CD4-positive, alpha-beta T cell treated with Interleukin-2 at 100 ng/mL for 4 hours (primary cell): ENCODE measurements at regions not wholly inside any gene's neighbourhood (a gene's known extent, or its start where the extent isn't known, plus 50 kb on each side); places are given as distances from the start of the nearest gene placed in this dataset.
A peak's percentile ranks its signal among the peaks of the same experiment; 100 is the strongest.
"Not testable (repeated sequence)": the region's sequence is repeated elsewhere in the genome, so short reads cannot be mapped to it uniquely, and the experiment has no call there.

ENCODE experiments used
- DNase-seq: peaks from one replicate; pipeline ENCODE4 v3.0.0-alpha.2; 2020; ENCODE audit warnings: low spot score

GRCh38 chr20:1810926-1811620, 84.1 kb upstream of the SIRPA start:
- DNase-seq, result no peak

- DNase-seq, result no peak
Measured at GRCh38 chr20:1810572-1810925, 84.7 kb upstream of the SIRPA start.

DNA sequence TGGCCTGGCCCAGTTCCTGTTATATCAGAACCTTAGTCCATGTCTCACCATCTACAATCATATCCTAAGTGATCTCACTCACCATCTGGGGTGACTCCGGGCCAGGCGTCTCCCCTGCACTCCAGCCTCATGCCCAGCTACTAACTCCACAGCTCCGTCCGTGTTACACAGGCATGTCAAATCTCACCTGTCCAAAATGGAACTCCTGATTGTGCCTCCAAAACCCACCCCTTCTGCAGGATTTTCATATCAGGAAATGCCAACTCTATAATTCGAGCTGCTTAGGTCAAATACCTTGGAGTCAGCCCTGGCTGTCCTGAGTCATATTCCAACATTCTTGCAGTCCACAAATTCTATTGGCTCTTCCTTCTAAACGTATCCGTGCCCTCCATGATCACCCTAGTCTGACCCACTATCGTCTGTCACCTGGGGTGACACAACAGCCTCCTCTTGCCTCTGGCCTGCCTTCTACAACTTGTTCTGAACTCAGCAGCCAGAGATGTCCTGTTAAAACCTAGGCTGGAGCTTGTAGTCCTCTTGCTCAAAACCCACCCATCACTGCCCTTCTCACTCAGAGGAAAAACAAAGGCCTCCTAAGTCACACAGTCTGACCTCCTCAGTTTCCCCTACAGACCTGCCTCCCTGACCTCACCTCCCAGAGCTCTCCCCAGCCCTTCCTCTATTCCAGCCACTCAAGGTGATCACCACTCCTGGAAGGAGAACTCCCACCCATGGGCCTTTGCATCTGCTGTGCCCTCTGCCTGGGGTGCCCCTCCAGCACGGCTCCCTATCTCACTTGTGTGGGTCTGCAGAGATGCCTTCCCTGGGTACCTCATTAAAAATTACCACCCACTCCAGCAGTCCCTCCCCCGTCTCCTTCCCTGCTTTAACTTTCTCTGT, 85.3 kb upstream of the SIRPA start:
- DNase-seq, result no peak

DNA sequence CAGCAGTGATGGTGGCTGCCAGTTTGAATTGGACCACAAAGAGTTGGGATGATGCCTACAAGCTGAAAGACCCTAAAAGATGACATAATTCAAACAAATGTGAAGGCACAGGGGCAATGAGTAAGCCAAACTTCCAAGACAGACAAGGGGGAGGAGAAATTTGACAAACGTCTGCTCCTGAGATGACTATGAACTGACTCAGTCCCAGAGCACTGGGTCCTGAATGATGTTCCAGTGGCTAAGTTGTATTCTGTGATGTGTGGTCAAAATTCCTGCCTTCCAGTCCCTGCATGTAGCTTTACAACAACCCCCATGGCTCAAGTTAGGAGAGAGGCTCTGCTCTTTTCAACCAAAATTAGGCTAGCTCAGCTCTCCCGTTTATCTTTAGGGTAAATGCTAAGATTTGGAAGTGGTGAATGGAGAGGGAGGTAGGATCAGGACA, 86.1 kb upstream of the SIRPA start:
- no peak for DNase-seq

DNA sequence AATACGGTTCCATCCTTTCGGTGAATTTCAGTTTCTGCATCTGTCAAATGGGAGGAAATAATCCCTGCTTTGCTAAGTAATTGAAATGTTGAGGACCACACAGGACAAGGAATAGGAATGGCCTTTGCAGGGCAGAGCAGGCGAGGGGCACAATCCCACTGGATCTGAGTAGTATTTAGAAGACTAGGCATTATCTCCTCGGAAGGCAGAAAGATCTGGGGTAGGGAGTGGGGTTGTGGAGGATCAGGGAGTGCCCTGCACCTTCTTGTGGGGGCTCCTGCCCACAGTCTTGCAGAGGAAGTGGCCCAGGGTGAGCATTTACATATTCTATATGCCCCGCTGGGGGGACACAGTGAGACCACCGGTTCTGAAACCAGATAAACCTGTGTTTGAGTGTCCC, 87.1 kb upstream of the SIRPA start:
- no peak for DNase-seq

DNA sequence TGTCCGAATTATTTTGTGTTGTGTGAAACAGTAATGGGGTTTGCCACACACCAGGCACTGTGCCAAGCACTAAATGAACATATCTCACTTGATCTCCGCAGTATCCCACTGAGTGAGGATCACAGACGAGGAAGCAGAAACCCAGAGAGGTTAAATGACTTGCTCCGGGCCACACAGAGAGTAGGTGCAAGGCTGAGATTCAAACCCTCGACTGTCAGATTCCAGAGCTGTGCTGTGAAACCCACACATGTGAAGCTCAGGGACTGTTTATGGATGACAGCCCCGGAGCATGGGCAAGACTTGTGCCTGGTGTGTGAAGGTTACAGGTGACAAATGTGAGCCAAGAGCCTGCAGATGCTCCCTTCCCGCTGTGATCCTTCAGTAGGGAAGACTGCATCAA, 87.8 kb upstream of the SIRPA start:
- no peak for DNase-seq

DNA sequence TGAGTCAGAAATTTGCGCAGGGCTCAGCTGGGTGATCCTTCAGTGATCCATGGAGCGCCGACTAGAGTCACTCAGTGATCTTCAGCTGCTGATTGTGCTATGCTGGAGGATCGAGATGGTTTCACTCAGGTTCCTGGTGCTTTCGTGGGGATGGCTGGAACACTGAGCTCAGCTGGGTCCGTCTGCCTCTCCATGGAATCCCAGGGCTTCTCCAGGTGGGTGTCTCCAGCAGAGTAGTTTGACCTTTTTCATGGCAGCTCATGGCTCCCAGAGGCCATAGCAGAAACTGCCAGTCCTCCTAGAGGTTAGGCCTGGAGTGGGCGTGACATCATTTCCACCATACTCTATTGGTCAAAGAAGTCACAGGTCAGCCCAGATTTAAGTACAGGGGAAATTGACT, 88.8 kb upstream of the SIRPA start:
- DNase-seq, result no peak

GRCh38 chr20:1805816-1806215, 89.4 kb upstream of the SIRPA start:
- DNase-seq, result no peak

GRCh38 chr20:1805161-1805581, 90.0 kb upstream of the SIRPA start:
- no peak for DNase-seq

GRCh38 chr20:1804554-1804956, 90.7 kb upstream of the SIRPA start:
- no peak for DNase-seq

DNA sequence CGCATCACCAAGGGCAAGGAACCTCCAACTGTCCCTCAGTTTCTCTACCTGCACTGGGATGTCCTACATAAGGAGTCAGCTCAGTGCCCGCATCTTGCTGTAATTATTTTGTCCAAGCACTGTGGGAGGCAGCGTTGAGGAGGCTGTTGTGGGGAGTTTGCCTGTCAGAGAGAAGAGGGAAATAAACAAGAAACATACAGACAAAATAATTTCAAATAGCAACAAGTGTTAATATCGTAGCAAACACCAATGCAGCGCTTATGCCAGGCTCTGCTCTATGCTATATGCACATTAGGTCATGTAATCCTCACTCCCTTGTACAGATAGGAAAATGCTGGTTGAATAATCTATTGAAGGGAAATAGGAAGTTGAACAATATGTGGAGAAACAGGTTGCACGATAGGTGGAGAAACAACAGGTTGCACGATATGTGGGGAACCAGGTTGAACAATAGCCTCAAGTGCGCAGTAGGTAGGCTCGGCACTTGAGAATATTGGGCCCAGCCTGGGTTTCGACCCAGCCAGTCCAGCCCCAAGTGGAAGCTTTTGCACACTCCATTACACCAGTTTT, 91.2 kb upstream of the SIRPA start:
- DNase-seq, result no peak

DNA sequence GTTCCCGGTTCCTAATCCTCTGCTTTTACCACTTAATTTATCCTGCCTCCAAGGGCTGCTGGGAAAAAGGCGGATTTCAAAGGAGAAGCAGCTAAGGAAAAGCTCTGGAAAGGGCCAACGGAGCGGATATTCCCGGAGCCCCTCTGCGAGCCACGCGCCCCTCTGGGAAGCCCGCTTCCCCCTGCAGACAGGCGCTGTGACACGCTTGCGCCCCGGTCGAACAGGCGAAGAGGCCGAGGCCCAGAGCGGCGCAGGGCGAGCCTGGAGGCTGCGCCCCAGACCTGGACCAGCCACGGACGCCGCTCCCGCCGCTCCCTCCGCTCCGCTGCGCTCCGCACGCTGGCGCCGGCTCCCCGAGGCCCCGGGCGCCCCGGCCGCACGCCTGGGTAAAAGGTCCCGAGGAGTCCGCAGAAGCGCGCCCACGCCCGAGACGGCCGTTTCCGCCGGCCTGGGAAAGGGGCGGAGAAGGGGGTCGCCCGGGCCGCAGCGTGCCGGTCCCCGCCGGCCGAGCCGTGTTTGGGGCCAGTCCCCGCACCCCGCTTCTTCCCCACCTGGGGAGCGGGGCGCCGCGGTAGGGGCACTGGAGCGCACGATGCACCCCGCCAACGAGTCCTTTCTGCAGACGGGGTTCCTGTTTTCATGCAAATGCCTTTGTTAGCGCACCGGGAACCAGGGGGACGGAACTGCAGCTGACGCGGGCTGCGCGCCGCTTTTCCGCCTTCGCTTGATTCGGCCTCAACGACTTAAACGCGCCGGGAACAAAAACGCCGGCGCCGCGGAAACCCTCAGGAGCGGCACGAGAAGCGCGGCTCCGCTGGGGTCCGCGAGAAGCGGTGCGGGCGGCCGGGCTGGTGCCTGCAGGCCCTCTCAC, 91.9 kb upstream of the SIRPA start:
- DNase-seq, result peak; percentile 13

GRCh38 chr20:1802385-1803060, 92.7 kb upstream of the SIRPA start:
- no peak for DNase-seq

GRCh38 chr20:1801929-1802306, 93.3 kb upstream of the SIRPA start:
- no peak for DNase-seq

DNA sequence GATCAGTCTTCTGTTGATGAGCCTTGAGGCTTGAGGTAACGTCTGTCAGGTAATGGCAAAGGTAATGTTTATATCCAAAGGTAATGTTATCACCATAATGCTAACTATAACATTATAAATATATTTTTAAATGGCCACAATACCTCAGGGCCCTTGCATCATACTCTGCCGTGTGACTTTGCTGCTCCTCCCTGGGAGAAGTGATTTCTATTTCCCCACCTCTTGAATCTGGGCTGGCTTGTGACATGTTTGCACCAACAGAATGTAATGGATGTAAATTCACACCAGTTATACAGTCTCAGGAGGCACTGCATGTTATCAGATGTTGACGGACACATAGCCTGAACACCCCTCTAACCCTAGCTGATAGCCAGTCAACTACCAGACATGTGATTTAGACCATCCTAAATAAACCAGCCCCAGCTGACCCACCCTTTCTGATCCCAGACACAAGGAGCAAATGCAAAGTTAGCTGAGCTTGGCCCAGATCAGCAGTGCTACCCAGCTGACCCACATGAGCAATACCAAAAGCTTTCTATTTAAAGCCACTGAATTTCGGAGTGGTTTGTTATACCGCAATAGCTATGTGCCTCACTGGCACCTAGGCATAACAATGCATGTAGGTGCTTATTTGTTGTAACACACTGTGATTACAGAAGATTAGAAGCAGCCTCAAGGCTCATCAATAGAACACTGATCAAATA, 93.8 kb upstream of the SIRPA start:
- DNase-seq, result no peak

- no peak for DNase-seq
Measured at GRCh38 chr20:1800777-1801176, 94.4 kb upstream of the SIRPA start.

DNA sequence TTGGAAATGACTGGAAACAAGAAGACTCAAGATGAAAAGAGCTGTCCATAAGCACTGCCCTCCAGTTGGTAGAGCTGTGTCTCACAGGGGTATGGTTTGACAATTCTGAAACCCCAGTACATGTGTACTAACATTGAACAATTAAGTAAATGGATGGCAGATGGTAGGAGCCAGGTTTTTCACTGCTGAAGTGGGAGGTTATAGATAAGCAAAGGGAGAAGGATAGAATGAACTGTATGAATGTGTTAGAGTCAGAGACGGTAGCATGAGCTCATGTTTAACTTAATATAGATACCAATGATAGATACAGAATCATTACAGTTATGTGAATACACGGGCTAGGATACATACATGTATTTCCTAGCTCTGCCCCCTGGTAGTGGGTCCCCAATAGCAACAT, 95.0 kb upstream of the SIRPA start:
- no peak for DNase-seq

GRCh38 chr20:1799746-1800145, 95.5 kb upstream of the SIRPA start:
- not testable (repeated sequence) for DNase-seq

- DNase-seq, result no peak
Measured at GRCh38 chr20:1798982-1799381, 96.2 kb upstream of the SIRPA start.

- DNase-seq, result no peak
Measured at GRCh38 chr20:1793821-1794220, 101.4 kb upstream of the SIRPA start.

DNA sequence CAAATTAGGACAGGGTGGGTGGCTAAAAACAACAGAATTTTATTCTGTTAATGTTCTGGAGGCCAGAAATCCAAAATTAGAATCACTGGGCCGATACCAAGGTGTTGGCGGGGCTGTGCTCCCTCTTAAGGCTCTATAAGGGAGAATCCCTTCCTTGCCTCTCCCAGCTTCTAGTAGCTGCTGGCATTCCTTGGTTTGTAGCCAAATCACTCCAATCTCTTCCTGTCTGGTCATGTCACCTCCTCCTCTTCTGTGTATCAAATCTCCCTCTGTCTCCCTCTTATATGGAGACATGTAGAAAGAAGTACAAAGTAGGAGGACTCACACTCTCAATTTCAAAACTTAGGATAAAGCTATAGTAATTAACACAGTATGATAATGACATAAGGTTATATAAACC, 102.9 kb upstream of the SIRPA start:
- DNase-seq, result no peak
